B cell (primary cell): ENCODE measurements at regions not wholly inside any gene's neighbourhood (a gene's known extent, or its start where the extent isn't known, plus 50 kb on each side); places are given as distances from the start of the nearest gene placed in this dataset.

Experiments
- ATAC-seq: fragments of 200-7000 bp; cut with Tn5 transposase; one replicate; pipeline ENCODE4 v1.10.0; 2021; ENCODE audit warnings: low read depth, mild to moderate bottlenecking, moderate number of reproducible peaks, moderate library complexity
- CTCF ChIA-PET: fragments of 350-600 bp; sonication (Branson Sonifier 250); formaldehyde crosslinking; loops from one replicate; lab custom pipeline; 2021; ENCODE audit warnings: antibody characterized with exemption, inconsistent platforms; lab: Charles Lee
- POLR2A ChIA-PET: fragments of 350-600 bp; sonication (Branson Sonifier 250); formaldehyde crosslinking; loops from one replicate; lab custom pipeline; 2021; ENCODE audit warnings: antibody characterized with exemption; lab: Charles Lee
- DNase-seq: peaks from one replicate; pipeline ENCODE4 v3.0.0; 2013
- H2AFZ ChIP-seq: 2 replicates; pipeline ENCODE4 v1.6.1; 2012; ENCODE audit warnings: mild to moderate bottlenecking, low read depth, low read length; ENCODE audit not compliant: insufficient read depth, poor library complexity, severe bottlenecking
- H3K27ac ChIP-seq, 2 donors: 1 replicate in 1 of 2; 2 replicates in 1 of 2; pipeline ENCODE4 v1.5.1; 2012 to 2013; ENCODE audit warnings: low read length in 2 of 2, mild to moderate bottlenecking in 2 of 2, moderate library complexity in 1 of 2
- H3K27me3 ChIP-seq, 4 experiments: fragments of 200-600 bp in 1 of 4; sonication (generic) in 1 of 4; replicated peaks in 1 of 4; 1 replicate in 2 of 4; 2 replicates in 2 of 4; pipeline versions ENCODE4 v1.6.1 to v1.7.0; 2013 to 2016; ENCODE audit warnings: low read length in 3 of 4, mild to moderate bottlenecking in 2 of 4, mixed read lengths in 1 of 4, moderate library complexity in 1 of 4; ENCODE audit not compliant: insufficient read depth in 4 of 4, control insufficient read depth in 3 of 4; ENCODE audit errors: control extremely low read depth in 1 of 4
- H3K36me3 ChIP-seq, 2 experiments: replicated peaks in 1 of 2; 1 replicate in 1 of 2; 2 replicates in 1 of 2; pipeline versions ENCODE4 v1.6.1 to v1.7.1; 2013; ENCODE audit warnings: low read length in 1 of 2; ENCODE audit not compliant: insufficient read depth in 2 of 2, control insufficient read depth in 1 of 2; ENCODE audit errors: control extremely low read depth in 1 of 2, extremely low read depth in 1 of 2
- H3K4me1 ChIP-seq, 2 donors: fragments of 200-600 bp in 1 of 2; sonication (generic) in 1 of 2; 1 replicate in 1 of 2; 2 replicates in 1 of 2; pipeline versions ENCODE4 v1.5.1 to v1.6.1; 2013 to 2017; ENCODE audit warnings: low read length in 2 of 2; ENCODE audit not compliant: control insufficient read depth in 2 of 2, insufficient read depth in 2 of 2
- H3K4me2 ChIP-seq: replicated peaks from 2 replicates; pipeline ENCODE3; 2012; ENCODE audit warnings: mild to moderate bottlenecking, low read depth, low read length; ENCODE audit not compliant: poor library complexity, severe bottlenecking
- H3K4me3 ChIP-seq, 5 experiments: fragments of 200-600 bp in 1 of 5; sonication (generic) in 1 of 5; 1 replicate in 3 of 5; 2 replicates in 2 of 5; pipeline versions ENCODE4 v1.5.1 to v1.7.0; 2011 to 2016; ENCODE audit warnings: low read length in 4 of 5, mild to moderate bottlenecking in 4 of 5, low read depth in 2 of 5, control low read depth in 1 of 5, moderate library complexity in 1 of 5; ENCODE audit not compliant: insufficient read depth in 1 of 5; ENCODE audit errors: control extremely low read depth in 1 of 5, extremely low read depth in 1 of 5
- H3K79me2 ChIP-seq: fragments of 200-600 bp; sonication (generic); one replicate; pipeline ENCODE4 v1.6.0; 2016; ENCODE audit warnings: low read length; ENCODE audit not compliant: control insufficient read depth, insufficient read depth
- H3K9ac ChIP-seq: fragments of 200-600 bp; sonication (generic); 2 replicates; pipeline ENCODE4 v1.6.1; 2017; ENCODE audit warnings: mild to moderate bottlenecking, low read length, moderate library complexity
- H3K9me3 ChIP-seq, 3 donors: one replicate each; pipeline versions ENCODE4 v1.6.1 to v1.7.1; 2013; ENCODE audit warnings: low read length in 2 of 3; ENCODE audit not compliant: control insufficient read depth in 2 of 3, insufficient read depth in 1 of 3; ENCODE audit errors: control extremely low read depth in 1 of 3
- H4K20me1 ChIP-seq: 2 replicates; pipeline ENCODE4 v1.6.0; 2012; ENCODE audit warnings: mild to moderate bottlenecking, low read length; ENCODE audit not compliant: insufficient read depth, control insufficient read depth, poor library complexity, severe bottlenecking
- H3K27ac Mint-ChIP-seq: one replicate; pipeline ENCODE4 v1.8.0; 2021; ENCODE audit warnings: mixed read lengths
- H3K27me3 Mint-ChIP-seq: one replicate; pipeline ENCODE4 v1.8.0; 2021; ENCODE audit warnings: mixed read lengths
- H3K4me1 Mint-ChIP-seq: one replicate; pipeline ENCODE4 v1.8.0; 2021; ENCODE audit warnings: mixed read lengths
- H3K4me3 Mint-ChIP-seq: one replicate; pipeline ENCODE4 v1.8.0; 2021; ENCODE audit warnings: mixed read lengths
- H3K9me3 Mint-ChIP-seq: one replicate; pipeline ENCODE4 v1.8.0; 2022; ENCODE audit warnings: mixed read lengths; ENCODE audit not compliant: insufficient read depth
- CTCF ChIP-seq: fragments of 200-600 bp; IDR thresholded peaks from one replicate; pipeline ENCODE4 v1.8.0; 2022; ENCODE audit warnings: antibody characterized with exemption, mild to moderate bottlenecking
- EZH2 ChIP-seq: IDR thresholded peaks from 2 replicates; pipeline ENCODE4 v1.6.1; 2012; ENCODE audit warnings: borderline replicate concordance, low read depth, mild to moderate bottlenecking, moderate library complexity, low read length; ENCODE audit not compliant: insufficient read depth, poor library complexity, severe bottlenecking
- WGBS: methylation state at CpG from one replicate; pipeline ENCODE4 v1.1.5; 2013; ENCODE audit warnings: missing lambda C conversion rate; ENCODE audit not compliant: insufficient coverage; 5-methylcytosine and 5-hydroxymethylcytosine counted together
- intact Hi-C: fragments of 100-400 bp; cut with micrococcal nuclease; formaldehyde crosslinking; loops from one replicate; pipeline ENCODE4 v1.10.0; 2022

GRCh38 chr9:113737517-113738271 is 138.4 kb upstream of the ZNF618 start:
- no peaks in the 10 kb centered on the region for H3K79me2 ChIP-seq
- H3K4me1 ChIP-seq: no peaks in the 10 kb centered on the region
- WGBS: 32% methylated on average over 5 of the region's 6 CpGs
- H3K9ac ChIP-seq: no peak overlapping the region
- no peaks in the 10 kb centered on the region for H3K4me1 Mint-ChIP-seq
- no peak overlapping the region for H3K27ac Mint-ChIP-seq
- H3K36me3 ChIP-seq: no peaks in the 10 kb centered on the region
- ChIA-PET CTCF (interaction anchor here (0.8 kb wide), 1 partner anchor 33 kb away, joined by 3 read pairs; no protein-coding TSS in a partner anchor), POLR2A (no interaction called here)
- peaks cover 0 to 2% (median 0%) of the 10 kb centered on the region in 4 experiments for H3K27me3 ChIP-seq
- no peak overlapping the region for H3K4me3 Mint-ChIP-seq
- no peaks in the 10 kb centered on the region for H4K20me1 ChIP-seq
- no peak overlapping the region for H3K4me2 ChIP-seq
- no peak overlapping the region for H3K4me3 ChIP-seq
- H3K27ac ChIP-seq: no peak overlapping the region
- ATAC-seq (no peak), DNase-seq (peak; percentile 40)
- intact Hi-C loops: no loop called here
- H3K9me3 Mint-ChIP-seq: no peaks in the 10 kb centered on the region
- no peak overlapping the region for H2AFZ ChIP-seq
- TF ChIP-seq EZH2 (no peak), CTCF (peak; percentile 67)
- peaks cover 18% of the 10 kb centered on the region for H3K27me3 Mint-ChIP-seq
- H3K9me3 ChIP-seq: peaks cover 0 to 8% (median 0%) of the 10 kb centered on the region in 3 donors

- H2AFZ ChIP-seq: no peak overlapping the region
- peaks cover 0 to 2% (median 0%) of the 10 kb centered on the region in 4 experiments for H3K27me3 ChIP-seq
- H3K9me3 ChIP-seq: peaks cover 0 to 8% (median 0%) of the 10 kb centered on the region in 3 donors
- H3K4me2 ChIP-seq: no peak overlapping the region
- H3K27ac ChIP-seq: no peak overlapping the region
- no peak overlapping the region for H3K9ac ChIP-seq
- DNase-seq (no peak), ATAC-seq (no peak)
- H3K36me3 ChIP-seq: no peaks in the 10 kb centered on the region
- no peak overlapping the region for H3K4me3 ChIP-seq
- H3K4me1 ChIP-seq: no peaks in the 10 kb centered on the region
- H3K79me2 ChIP-seq: no peaks in the 10 kb centered on the region
- H4K20me1 ChIP-seq: no peaks in the 10 kb centered on the region
- Mint-ChIP-seq H3K4me3 (no peak overlapping the region), H3K4me1 (no peaks in the 10 kb centered on the region), H3K9me3 (no peaks in the 10 kb centered on the region), H3K27me3 (peaks cover 13% of the 10 kb centered on the region), H3K27ac (no peak overlapping the region)
- intact Hi-C loops: no loop called here
- WGBS: 82% methylated on average over 5 of the region's 9 CpGs
- no peak for TF ChIP-seq CTCF
- TF ChIP-seq EZH2: no peak
- ChIA-PET CTCF (no interaction called here), POLR2A (no interaction called here)
These were observed 137.6 kb upstream of the ZNF618 start for GRCh38 chr9:113738496-113738892.
